NCI-H2107 treated with DMSO at 0.1 percent for 48 hours (cell line): ENCODE measurements at regions not wholly inside any gene's neighbourhood (a gene's known extent, or its start where the extent isn't known, plus 50 kb on each side); places are given as distances from the start of the nearest gene placed in this dataset.

ENCODE experiments used
- DNase-seq: peaks from one replicate; lab custom pipeline; 2025; ENCODE audit not compliant: unreplicated experiment; lab: John Stamatoyannopoulos, UW

- DNase-seq: no peak
Observed at GRCh38 chr21:41671859-41672542, 94.9 kb downstream of the RIPK4 start.

- no peak for DNase-seq
Observed at GRCh38 chr21:41671212-41671762, 95.6 kb downstream of the RIPK4 start.

- DNase-seq: no peak
Observed at GRCh38 chr21:41670056-41670805, 96.6 kb downstream of the RIPK4 start.

GRCh38 chr21:41669533-41669830 is 97.4 kb downstream of the RIPK4 start:
- DNase-seq: no peak

GRCh38 chr21:41668686-41669532 is 97.9 kb downstream of the RIPK4 start:
- DNase-seq: no peak

- DNase-seq: no peak
Observed at GRCh38 chr21:41668051-41668541, 98.8 kb downstream of the RIPK4 start.

GRCh38 chr21:41667136-41667535 is 99.7 kb downstream of the RIPK4 start:
- no peak for DNase-seq

- DNase-seq: no peak
Observed at GRCh38 chr21:41666641-41667081, 100.2 kb downstream of the RIPK4 start.

GRCh38 chr21:41665766-41666595 is 100.9 kb downstream of the RIPK4 start:
- no peak for DNase-seq

GRCh38 chr21:41664881-41665765 is 101.7 kb downstream of the RIPK4 start:
- DNase-seq: no peak

- DNase-seq: no peak
Observed at GRCh38 chr21:41663805-41664788, 102.8 kb downstream of the RIPK4 start.

- no peak for DNase-seq
Observed at GRCh38 chr21:41662761-41663160, 104.1 kb downstream of the RIPK4 start.

GRCh38 chr21:41662161-41662560 is 104.7 kb downstream of the RIPK4 start:
- no peak for DNase-seq

GRCh38 chr21:41660748-41661147 is 106.1 kb downstream of the RIPK4 start:
- DNase-seq: no peak

- DNase-seq: no peak
Observed at GRCh38 chr21:41659791-41660560, 106.9 kb downstream of the RIPK4 start.

GRCh38 chr21:41656946-41657525 is 109.8 kb downstream of the RIPK4 start:
- DNase-seq: no peak

GRCh38 chr21:41655259-41655658 is 111.6 kb downstream of the RIPK4 start:
- no peak for DNase-seq
